T-cell (primary cell): ENCODE measurements at regions not wholly inside any gene's neighbourhood (a gene's known extent, or its start where the extent isn't known, plus 50 kb on each side); places are given as distances from the start of the nearest gene placed in this dataset.

ENCODE experiments used
- ATAC-seq, 4 experiments: fragments of 200-7000 bp in 3 of 4; fragments of 150-1000 bp in 1 of 4; cut with Tn5 transposase; replicated peaks in 1 of 4; 1 replicate in 3 of 4; 2 replicates in 1 of 4; pipeline ENCODE4 v1.10.0; 2021; ENCODE audit warnings: moderate library complexity in 3 of 4, mild to moderate bottlenecking in 2 of 4, moderate number of reproducible peaks in 1 of 4
- CTCF ChIA-PET, 2 donors: fragments of 300-600 bp; sonication (Branson Sonifier 250); formaldehyde crosslinking; loops; one replicate each; lab custom pipeline; 2022; ENCODE audit warnings: antibody characterized with exemption in 2 of 2; lab: Charles Lee
- POLR2A ChIA-PET, 2 donors: fragments of 300-600 bp; sonication (Branson Sonifier 250); formaldehyde crosslinking; loops; one replicate each; lab custom pipeline; 2022; ENCODE audit warnings: antibody characterized with exemption in 2 of 2; lab: Charles Lee
- DNase-seq, 35 experiments: peaks; one replicate each; pipeline versions ENCODE4 v3.0.0 to v3.0.0-alpha.2; 2013 to 2023
- H3K27ac ChIP-seq: one replicate; pipeline ENCODE4 v1.5.1; 2013; ENCODE audit warnings: low read length
- H3K27me3 ChIP-seq, 2 experiments: replicated peaks in 1 of 2; 1 replicate in 1 of 2; 2 replicates in 1 of 2; pipeline versions ENCODE4 v1.6.1 to v1.7.0; 2013; ENCODE audit warnings: low read length in 1 of 2, mixed read lengths in 1 of 2; ENCODE audit not compliant: control insufficient read depth in 2 of 2, insufficient read depth in 2 of 2; ENCODE audit errors: extremely low read depth in 1 of 2
- H3K36me3 ChIP-seq, 2 donors: 1 replicate in 1 of 2; 2 replicates in 1 of 2; pipeline versions ENCODE4 v1.6.1 to v1.7.0; 2013; ENCODE audit warnings: low read length in 1 of 2; ENCODE audit not compliant: control insufficient read depth in 2 of 2, insufficient read depth in 1 of 2; ENCODE audit errors: extremely low read depth in 1 of 2
- H3K4me1 ChIP-seq, 2 experiments: 1 replicate in 1 of 2; 2 replicates in 1 of 2; pipeline versions ENCODE4 v1.6.1 to v1.7.0; 2013; ENCODE audit warnings: low read length in 2 of 2, mixed read lengths in 1 of 2; ENCODE audit not compliant: insufficient read depth in 2 of 2, control insufficient read depth in 1 of 2; ENCODE audit errors: extremely low read depth in 1 of 2
- H3K4me3 ChIP-seq, 2 donors: 1 replicate in 1 of 2; 2 replicates in 1 of 2; pipeline versions ENCODE4 v1.5.1 to v1.7.0; 2013; ENCODE audit warnings: mild to moderate bottlenecking in 2 of 2, low read length in 1 of 2, moderate library complexity in 1 of 2; ENCODE audit not compliant: control insufficient read depth in 1 of 2; ENCODE audit errors: extremely low read depth in 1 of 2
- H3K9me3 ChIP-seq: 2 replicates; pipeline ENCODE4 v1.7.0; 2013
- H3K27ac Mint-ChIP-seq, 2 donors: one replicate each; pipeline ENCODE4 v1.8.0; 2020 to 2021; ENCODE audit warnings: mild to moderate bottlenecking in 2 of 2, mixed read lengths in 2 of 2
- H3K27me3 Mint-ChIP-seq, 2 donors: one replicate each; pipeline ENCODE4 v1.8.0; 2021 to 2022; ENCODE audit warnings: mixed read lengths in 2 of 2
- H3K36me3 Mint-ChIP-seq: one replicate; pipeline ENCODE4 v1.8.0; 2021; ENCODE audit warnings: mixed read lengths
- H3K4me1 Mint-ChIP-seq, 3 donors: one replicate each; pipeline ENCODE4 v1.8.0; 2020 to 2022; ENCODE audit warnings: mixed read lengths in 3 of 3, mild to moderate bottlenecking in 1 of 3
- H3K4me3 Mint-ChIP-seq, 3 donors: one replicate each; pipeline ENCODE4 v1.8.0; 2020 to 2022; ENCODE audit warnings: mild to moderate bottlenecking in 3 of 3, mixed read lengths in 3 of 3, moderate library complexity in 3 of 3
- H3K9me3 Mint-ChIP-seq, 3 donors: one replicate each; pipeline ENCODE4 v1.8.0; 2020 to 2022; ENCODE audit warnings: mixed read lengths in 3 of 3
- WGBS: methylation state at CpG from one replicate; pipeline ENCODE4 v1.1.5; 2013; ENCODE audit warnings: missing lambda C conversion rate; ENCODE audit not compliant: insufficient coverage; 5-methylcytosine and 5-hydroxymethylcytosine counted together

DNA sequence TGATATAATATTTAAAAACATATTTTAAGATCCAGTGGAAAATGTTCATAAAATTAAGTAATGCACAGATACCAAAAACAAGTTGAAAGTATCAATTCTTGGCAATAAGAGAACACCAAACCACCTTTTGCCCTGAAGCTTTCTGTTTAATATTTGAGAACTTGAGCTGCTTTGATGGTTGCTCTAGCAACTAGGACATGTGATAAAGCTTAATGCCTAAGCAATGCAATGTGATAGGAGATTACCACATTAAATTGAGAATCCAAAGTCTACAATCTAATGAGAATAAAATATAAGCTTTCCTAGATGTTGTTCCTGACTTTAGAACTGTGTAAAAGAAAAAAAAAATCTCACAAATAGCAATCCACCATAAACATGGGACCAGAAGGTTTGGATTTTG lies 1367.5 kb upstream of the PCDH9 start:
- Mint-ChIP-seq H3K27ac (no peak overlapping the region), H3K4me1 (no peaks in the 10 kb centered on the region), H3K27me3 (no peaks in the 10 kb centered on the region), H3K4me3 (no peak overlapping the region), H3K9me3 (peaks cover 0 to 10% (median 9%) of the 10 kb centered on the region in 3 donors), H3K36me3 (no peaks in the 10 kb centered on the region)
- no peaks in the 10 kb centered on the region for H3K4me1 ChIP-seq
- no peak overlapping the region for H3K4me3 ChIP-seq
- no peak overlapping the region for H3K27ac ChIP-seq
- ChIA-PET POLR2A (no interaction called here), CTCF (no interaction called here)
- H3K36me3 ChIP-seq: no peaks in the 10 kb centered on the region
- no peaks in the 10 kb centered on the region for H3K9me3 ChIP-seq
- ATAC-seq (no peak), DNase-seq (no peak)
- no peaks in the 10 kb centered on the region for H3K27me3 ChIP-seq

DNA sequence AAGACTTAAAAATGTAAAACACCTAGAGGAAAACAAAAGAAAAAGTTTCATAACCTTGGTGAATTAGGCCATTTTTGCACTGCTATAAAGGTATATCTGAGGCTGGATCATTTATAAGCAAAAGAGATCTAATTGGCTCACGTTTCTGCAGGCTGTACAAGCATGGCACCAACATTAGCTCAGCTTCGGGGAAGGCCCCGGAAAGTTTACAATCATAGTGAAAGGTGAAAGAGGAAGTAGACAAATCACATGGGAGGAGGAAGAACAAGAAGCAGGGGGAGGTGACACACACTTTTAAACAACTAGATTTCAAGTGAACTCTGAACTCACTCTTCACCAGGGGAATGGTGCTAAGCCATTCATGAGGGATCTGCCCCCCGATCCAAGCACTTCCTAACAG lies 1358.5 kb upstream of the PCDH9 start:
- Mint-ChIP-seq H3K36me3 (no peaks in the 10 kb centered on the region), H3K27me3 (no peaks in the 10 kb centered on the region), H3K27ac (no peak overlapping the region), H3K4me3 (no peak overlapping the region), H3K9me3 (peaks cover 8 to 15% (median 12%) of the 10 kb centered on the region in 3 donors), H3K4me1 (no peaks in the 10 kb centered on the region)
- CTCF ChIA-PET: no interaction called here
- no peaks in the 10 kb centered on the region for H3K36me3 ChIP-seq
- 40% methylated on average over 3 of the region's 4 CpGs for WGBS
- no peaks in the 10 kb centered on the region for H3K27me3 ChIP-seq
- POLR2A ChIA-PET: no interaction called here
- ATAC-seq (no peak), DNase-seq (no peak)
- no peaks in the 10 kb centered on the region for H3K4me1 ChIP-seq
- H3K4me3 ChIP-seq: no peak overlapping the region
- H3K27ac ChIP-seq: no peak overlapping the region
- no peaks in the 10 kb centered on the region for H3K9me3 ChIP-seq

DNA sequence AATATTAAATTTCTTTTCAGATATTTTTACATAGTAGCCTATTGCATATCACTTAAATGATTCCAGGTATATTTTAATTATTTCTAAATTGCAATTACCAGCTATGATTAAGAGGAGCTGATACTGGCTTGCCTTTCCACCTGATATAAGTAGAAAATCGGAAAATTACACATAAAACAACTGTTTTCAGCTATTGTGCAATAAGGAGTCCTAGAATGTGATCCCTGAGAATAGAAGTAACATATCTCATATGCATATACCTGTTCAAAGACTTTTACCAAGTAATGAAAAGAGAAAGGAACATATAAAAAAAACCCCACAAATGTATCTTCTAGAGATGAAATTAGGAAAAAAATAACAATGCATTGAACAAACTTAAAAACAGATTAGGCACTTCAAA lies 1354.6 kb upstream of the PCDH9 start:
- peaks cover 10 to 23% (median 12%) of the 10 kb centered on the region in 3 donors for H3K9me3 Mint-ChIP-seq
- DNase-seq (no peak), ATAC-seq (no peak)
- Histone ChIP-seq H3K27ac (no peak overlapping the region), H3K4me3 (no peak overlapping the region), H3K27me3 (no peaks in the 10 kb centered on the region), H3K4me1 (no peaks in the 10 kb centered on the region), H3K36me3 (no peaks in the 10 kb centered on the region), H3K9me3 (no peaks in the 10 kb centered on the region)
- H3K36me3 Mint-ChIP-seq: no peaks in the 10 kb centered on the region
- WGBS: no CpG with 5 or more reads among the region's 1 CpG
- no peaks in the 10 kb centered on the region for H3K4me1 Mint-ChIP-seq
- H3K4me3 Mint-ChIP-seq: no peak overlapping the region
- H3K27me3 Mint-ChIP-seq: no peaks in the 10 kb centered on the region
- ChIA-PET CTCF (no interaction called here), POLR2A (no interaction called here)
- no peak overlapping the region for H3K27ac Mint-ChIP-seq

DNA sequence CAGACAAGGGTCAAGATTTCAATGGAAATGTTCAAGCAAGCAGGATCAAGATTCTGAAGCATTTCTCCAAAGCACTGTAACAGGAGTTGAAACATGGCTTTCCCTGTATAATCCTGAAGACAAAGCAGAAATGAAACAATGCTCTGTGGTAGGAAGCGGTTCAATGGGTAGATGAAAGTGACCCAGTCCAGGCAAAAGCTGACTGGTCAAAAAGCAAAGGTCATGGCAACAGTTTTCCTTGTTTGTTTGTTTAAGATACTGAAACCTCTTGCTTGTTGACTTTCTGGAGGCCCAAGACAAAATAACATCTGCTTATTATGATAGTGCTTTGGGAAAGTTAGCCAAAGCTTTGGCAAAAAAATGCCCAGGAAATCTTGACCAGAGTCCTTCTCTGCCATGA lies 1343.9 kb upstream of the PCDH9 start:
- ChIA-PET POLR2A (no interaction called here), CTCF (no interaction called here)
- no CpG with 5 or more reads among the region's 1 CpG for WGBS
- H3K27me3 Mint-ChIP-seq: no peaks in the 10 kb centered on the region
- Histone ChIP-seq H3K27ac (no peak overlapping the region), H3K4me1 (no peaks in the 10 kb centered on the region), H3K27me3 (no peaks in the 10 kb centered on the region), H3K9me3 (no peaks in the 10 kb centered on the region), H3K36me3 (no peaks in the 10 kb centered on the region), H3K4me3 (no peak overlapping the region)
- H3K36me3 Mint-ChIP-seq: no peaks in the 10 kb centered on the region
- H3K4me3 Mint-ChIP-seq: no peak overlapping the region
- ATAC-seq (no peak), DNase-seq (no peak)
- H3K9me3 Mint-ChIP-seq: peaks cover 17 to 43% (median 24%) of the 10 kb centered on the region in 3 donors
- no peak overlapping the region for H3K27ac Mint-ChIP-seq
- no peaks in the 10 kb centered on the region for H3K4me1 Mint-ChIP-seq

DNA sequence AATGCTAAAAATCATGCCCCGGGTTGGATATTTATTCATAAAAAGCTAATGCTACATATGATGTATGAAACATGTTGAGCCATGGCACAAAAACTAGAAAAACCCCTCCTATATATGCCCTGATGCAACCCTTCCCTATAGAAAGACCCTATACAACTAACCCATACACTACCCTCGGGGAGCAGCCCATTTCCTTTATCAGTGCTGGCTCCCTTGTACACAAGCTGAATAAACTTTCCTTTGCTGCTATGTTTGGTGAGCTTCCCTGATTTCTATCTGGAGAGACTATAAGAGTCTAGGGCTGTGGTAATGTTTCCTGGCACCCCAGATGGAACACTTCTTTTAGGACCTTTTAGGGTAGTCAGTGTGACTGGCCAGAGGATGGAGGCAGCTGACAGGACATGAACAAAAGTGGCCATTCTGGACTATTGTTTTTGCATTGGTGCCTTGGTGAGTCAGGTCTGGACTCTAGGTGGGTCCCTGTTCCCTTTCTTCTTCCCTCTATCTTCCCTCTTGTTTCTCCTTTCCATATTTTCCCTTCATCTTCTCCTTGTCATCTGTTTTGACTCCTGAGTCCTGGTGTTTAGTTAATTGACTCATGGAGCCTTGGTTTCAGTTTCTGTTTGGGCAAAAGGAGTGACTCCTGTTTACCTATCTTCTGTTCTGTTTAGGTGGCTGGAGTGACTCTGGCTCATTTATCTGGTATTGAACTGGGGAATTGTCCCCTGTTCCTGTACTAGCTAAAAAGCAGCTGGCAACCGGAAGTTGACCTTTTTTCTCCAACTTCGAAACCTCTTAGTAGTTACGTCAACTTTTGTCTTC lies 1321.8 kb upstream of the PCDH9 start:
- 68% methylated on average over 3 of the region's 5 CpGs for WGBS
- Histone ChIP-seq H3K36me3 (no peaks in the 10 kb centered on the region), H3K9me3 (no peaks in the 10 kb centered on the region), H3K27me3 (no peaks in the 10 kb centered on the region), H3K4me1 (no peaks in the 10 kb centered on the region), H3K4me3 (no peak overlapping the region), H3K27ac (no peak overlapping the region)
- no peak overlapping the region for H3K4me3 Mint-ChIP-seq
- H3K27me3 Mint-ChIP-seq: no peaks in the 10 kb centered on the region
- no peak for DNase-seq
- H3K27ac Mint-ChIP-seq: no peak overlapping the region
- no peak for ATAC-seq
- H3K36me3 Mint-ChIP-seq: no peaks in the 10 kb centered on the region
- ChIA-PET POLR2A (no interaction called here), CTCF (no interaction called here)
- peaks cover 13 to 23% (median 13%) of the 10 kb centered on the region in 3 donors for H3K9me3 Mint-ChIP-seq
- no peaks in the 10 kb centered on the region for H3K4me1 Mint-ChIP-seq

DNA sequence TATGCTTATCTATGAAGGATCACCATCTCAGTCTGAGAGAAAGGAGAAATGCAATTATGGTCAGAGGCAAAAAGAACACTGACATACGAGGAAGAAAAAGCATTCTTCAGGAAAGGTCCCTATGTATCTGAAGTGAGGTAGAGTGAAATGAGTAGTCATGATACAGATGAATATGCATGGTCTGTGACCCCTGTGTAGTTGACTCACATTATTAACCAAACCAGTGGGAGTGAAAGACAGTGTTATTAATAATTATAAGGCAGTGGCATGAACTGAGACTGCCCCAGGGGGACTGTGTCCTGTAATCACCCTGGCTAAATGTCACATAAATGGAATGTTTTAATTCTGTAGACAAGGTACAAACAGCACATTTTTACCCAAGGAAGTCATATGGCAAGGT lies 1320.2 kb upstream of the PCDH9 start:
- H3K4me3 ChIP-seq: no peak overlapping the region
- no peaks in the 10 kb centered on the region for H3K36me3 Mint-ChIP-seq
- ChIA-PET CTCF (no interaction called here), POLR2A (no interaction called here)
- DNase-seq: no peak
- no peaks in the 10 kb centered on the region for H3K9me3 ChIP-seq
- no peaks in the 10 kb centered on the region for H3K4me1 ChIP-seq
- no peak overlapping the region for H3K4me3 Mint-ChIP-seq
- no peaks in the 10 kb centered on the region for H3K27me3 ChIP-seq
- no peaks in the 10 kb centered on the region for H3K4me1 Mint-ChIP-seq
- no peaks in the 10 kb centered on the region for H3K36me3 ChIP-seq
- H3K27me3 Mint-ChIP-seq: no peaks in the 10 kb centered on the region
- no peak overlapping the region for H3K27ac Mint-ChIP-seq
- ATAC-seq: no peak
- H3K27ac ChIP-seq: no peak overlapping the region
- WGBS: 80% methylated on average over 1 of the region's 1 CpG
- H3K9me3 Mint-ChIP-seq: peaks cover 12 to 26% (median 13%) of the 10 kb centered on the region in 3 donors

DNA sequence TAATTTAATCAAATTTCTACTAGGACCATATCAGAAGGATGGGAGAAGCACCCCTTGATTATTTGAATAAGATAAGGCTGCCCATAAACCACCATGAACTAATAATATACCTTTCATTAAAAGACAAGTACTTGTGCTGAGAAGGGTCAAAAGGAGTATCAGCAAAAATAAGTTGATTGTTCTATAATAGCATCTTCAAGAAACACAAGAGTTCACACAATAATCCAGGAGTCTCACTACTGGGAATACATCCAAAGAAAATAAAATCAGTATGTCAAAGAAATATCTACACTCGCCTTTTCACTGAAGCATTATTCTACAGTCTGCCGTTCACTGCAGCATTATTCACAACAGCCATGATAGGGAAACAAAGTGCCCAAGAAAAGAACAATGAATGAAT lies 1310.1 kb upstream of the PCDH9 start:
- ATAC-seq (no peak), DNase-seq (no peak)
- no peaks in the 10 kb centered on the region for H3K27me3 Mint-ChIP-seq
- no peak overlapping the region for H3K4me3 Mint-ChIP-seq
- H3K27ac ChIP-seq: no peak overlapping the region
- H3K4me1 Mint-ChIP-seq: no peaks in the 10 kb centered on the region
- peaks cover 5 to 10% (median 8%) of the 10 kb centered on the region in 3 donors for H3K9me3 Mint-ChIP-seq
- no CpG with 5 or more reads among the region's 2 CpGs for WGBS
- H3K36me3 ChIP-seq: no peaks in the 10 kb centered on the region
- no peak overlapping the region for H3K4me3 ChIP-seq
- ChIA-PET POLR2A (no interaction called here), CTCF (no interaction called here)
- H3K4me1 ChIP-seq: no peaks in the 10 kb centered on the region
- no peaks in the 10 kb centered on the region for H3K9me3 ChIP-seq
- no peaks in the 10 kb centered on the region for H3K27me3 ChIP-seq
- H3K27ac Mint-ChIP-seq: no peak overlapping the region
- no peaks in the 10 kb centered on the region for H3K36me3 Mint-ChIP-seq
